Adrenal gland (tissue), 9 donors: ENCODE measurements at regions not wholly inside any gene's neighbourhood (a gene's known extent, or its start where the extent isn't known, plus 50 kb on each side); places are given as distances from the start of the nearest gene placed in this dataset.

ENCODE experiments used
- DNase-seq, 7 donors: peaks; one replicate each; pipeline ENCODE4 v3.0.0-alpha.2; 2019 to 2020
- H3K27ac ChIP-seq, 5 donors: fragments of 200-600 bp; sonication (generic) in 4 of 5; 1 replicate in 3 of 5; 2 replicates in 2 of 5; pipeline versions ENCODE4 v1.5.1 to v1.8.0; 2016 to 2020; ENCODE audit warnings: mild to moderate bottlenecking in 1 of 5
- H3K27me3 ChIP-seq: fragments of 200-600 bp; 2 replicates; pipeline ENCODE4 v1.8.0; 2021
- H3K36me3 ChIP-seq, 2 donors: fragments of 200-600 bp; replicated peaks in 1 of 2; 1 replicate in 1 of 2; 2 replicates in 1 of 2; pipeline versions ENCODE4 v1.5.1 to v1.8.0; 2018 to 2022
- H3K4me1 ChIP-seq, 2 donors: fragments of 200-600 bp; replicated peaks in 1 of 2; 1 replicate in 1 of 2; 2 replicates in 1 of 2; pipeline versions ENCODE4 v1.5.1 to v1.8.0; 2018 to 2021
- H3K4me3 ChIP-seq, 4 donors: fragments of 200-600 bp; sonication (generic) in 3 of 4; one replicate each; pipeline ENCODE4 v1.5.1; 2016 to 2018
- H3K9me3 ChIP-seq, 3 donors: fragments of 200-600 bp; sonication (generic) in 1 of 3; replicated peaks in 1 of 3; 1 replicate in 2 of 3; 2 replicates in 1 of 3; pipeline versions ENCODE4 v1.5.1 to v1.8.0; 2016 to 2021
- CTCF ChIP-seq, 6 experiments: fragments of 450-650 bp in 4 of 6; fragments of 200-600 bp in 2 of 6; sonication (generic) in 1 of 6; IDR thresholded peaks; 1 replicate in 5 of 6; 2 replicates in 1 of 6; pipeline versions ENCODE4 v1.5.1 to v1.8.0; 2016 to 2021; ENCODE audit warnings: antibody characterized with exemption in 6 of 6, mild to moderate bottlenecking in 2 of 6, moderate library complexity in 1 of 6
- POLR2A ChIP-seq, 2 donors: fragments of 450-650 bp; IDR thresholded peaks; one replicate each; pipeline ENCODE4 v1.6.1; 2017; ENCODE audit warnings: antibody characterized with exemption in 2 of 2, mild to moderate bottlenecking in 2 of 2, moderate library complexity in 1 of 2
- WGBS, 4 donors: extraction: QIAGEN DNeasy Blood & Tissue Kit in 2 of 4; methylation state at CpG; one replicate each; pipeline versions ENCODE4 v1.1.5 to v1.1.7; 2013 to 2017; 5-methylcytosine and 5-hydroxymethylcytosine counted together
- intact Hi-C, 2 donors: fragments of 100-400 bp; cut with DNase I; formaldehyde crosslinking; loops; one replicate each; pipeline versions ENCODE4 v1.14.1 to v1.15.0; 2022 to 2023
- donor health status: healthy with polysubstance abuse.
- donor health status: Bipolar disorder and iron deficiency.
- donor health status: DM: yes; HTN: yes; CAD: no.
- donor health status: DM: no; HTN: no; CAD: no.
- donor health status: DM: no; HTN: no; CAD: no.

- peaks cover 0 to 4% (median 0%) of the 10 kb centered on the region in 3 donors for H3K9me3 ChIP-seq
- DNase-seq, result no peak
- no peak overlapping the region for H3K4me3 ChIP-seq
- TF ChIP-seq CTCF (IDR thresholded peaks at IDR 0.05) (no peak), POLR2A (IDR thresholded peaks at IDR 0.05) (no peak)
- 63 to 87% (median 79%) methylated on average over 3 of the region's 3 CpGs for WGBS, 4 donors
- intact Hi-C loops, result no loop called here
- H3K4me1 ChIP-seq, result no peaks in the 10 kb centered on the region
- H3K27ac ChIP-seq, result no peak overlapping the region
- H3K36me3 ChIP-seq, result no peaks in the 10 kb centered on the region
- H3K27me3 ChIP-seq, result no peaks in the 10 kb centered on the region
Measured at GRCh38 chr20:11302436-11302835, 615.3 kb upstream of the BTBD3 start.

GRCh38 chr20:11304795-11305194 is 612.9 kb upstream of the BTBD3 start:
- no peak for TF ChIP-seq POLR2A (IDR thresholded peaks at IDR 0.05)
- no peak for TF ChIP-seq CTCF (IDR thresholded peaks at IDR 0.05)
- intact Hi-C loops, result no loop called here
- H3K36me3 ChIP-seq, result no peaks in the 10 kb centered on the region
- no peaks in the 10 kb centered on the region for H3K27me3 ChIP-seq
- no peak overlapping the region for H3K4me3 ChIP-seq
- H3K27ac ChIP-seq, result no peak overlapping the region
- WGBS, 4 donors, result 64 to 76% (median 73%) methylated on average over 3 of the region's 3 CpGs
- DNase-seq, result no peak
- H3K9me3 ChIP-seq, result no peaks in the 10 kb centered on the region
- H3K4me1 ChIP-seq, result no peaks in the 10 kb centered on the region

- intact Hi-C loops, result no loop called here
- no peak for DNase-seq
- no peaks in the 10 kb centered on the region for H3K9me3 ChIP-seq
- no peaks in the 10 kb centered on the region for H3K4me1 ChIP-seq
- TF ChIP-seq POLR2A (IDR thresholded peaks at IDR 0.05) (no peak), CTCF (IDR thresholded peaks at IDR 0.05) (no peak)
- no peak overlapping the region for H3K27ac ChIP-seq
- no peak overlapping the region for H3K4me3 ChIP-seq
- no peaks in the 10 kb centered on the region for H3K27me3 ChIP-seq
- no peaks in the 10 kb centered on the region for H3K36me3 ChIP-seq
- 56 to 73% (median 70%) methylated on average over 2 of the region's 2 CpGs for WGBS, 4 donors
Measured at GRCh38 chr20:11305406-11305805, 612.3 kb upstream of the BTBD3 start.

- Histone ChIP-seq H3K27me3 (no peaks in the 10 kb centered on the region), H3K27ac (no peak overlapping the region), H3K4me3 (no peak overlapping the region), H3K9me3 (no peaks in the 10 kb centered on the region), H3K4me1 (no peaks in the 10 kb centered on the region), H3K36me3 (no peaks in the 10 kb centered on the region)
- DNase-seq, result no peak
- TF ChIP-seq CTCF (IDR thresholded peaks at IDR 0.05) (no peak), POLR2A (IDR thresholded peaks at IDR 0.05) (no peak)
- intact Hi-C loops, result no loop called here
- WGBS, 4 donors, result 72 to 86% (median 82%) methylated on average over 3 of the region's 3 CpGs
Measured at GRCh38 chr20:11311659-11312224, 606.0 kb upstream of the BTBD3 start.
